ENCODE measurements at regions not wholly inside any gene's neighbourhood (a gene's known extent, or its start where the extent isn't known, plus 50 kb on each side); places are given as distances from the start of the nearest gene placed in this dataset.

DNA sequence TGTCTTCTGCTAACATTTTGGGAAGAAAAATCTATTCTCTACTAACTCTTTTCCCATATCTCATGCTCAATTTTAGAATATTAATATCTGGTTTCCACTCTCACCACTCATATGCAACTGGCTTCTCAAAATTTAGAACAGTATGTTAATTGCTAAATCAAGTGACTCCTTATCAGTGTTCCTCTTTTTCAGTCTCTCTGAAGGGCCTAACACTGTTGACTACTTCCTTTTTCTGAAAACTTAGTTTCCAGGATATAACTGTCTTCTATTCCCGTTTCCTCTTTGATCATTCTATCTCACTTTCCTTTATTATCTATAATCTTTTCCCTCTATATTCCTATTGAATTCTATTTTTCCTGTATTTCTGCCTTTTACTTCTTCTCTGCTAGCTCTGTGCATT lies 1717.2 kb upstream of the C9orf72 start (continued):
- TF ChIP-seq, protein P1, sequence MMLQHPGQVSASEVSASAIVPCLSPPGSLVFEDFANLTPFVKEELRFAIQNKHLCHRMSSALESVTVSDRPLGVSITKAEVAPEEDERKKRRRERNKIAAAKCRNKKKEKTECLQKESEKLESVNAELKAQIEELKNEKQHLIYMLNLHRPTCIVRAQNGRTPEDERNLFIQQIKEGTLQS (IDR thresholded peaks at IDR 0.05; ENCODE audit: insufficient read depth, low read depth, low read length) = no peak
- TF ChIP-seq EZH2 (IDR thresholded peaks at IDR 0.05; ENCODE audit: low read depth, low read length, severe bottlenecking) = no peak
